H1 (cell line): ENCODE measurements at regions not wholly inside any gene's neighbourhood (a gene's known extent, or its start where the extent isn't known, plus 50 kb on each side); places are given as distances from the start of the nearest gene placed in this dataset.
A peak's percentile ranks its signal among the peaks of the same experiment; 100 is the strongest.

Experiments used
- CTCF ChIA-PET: fragments of 300-600 bp; sonication (Branson Sonifier 250); formaldehyde crosslinking; loops from one replicate; lab custom pipeline; 2021; ENCODE audit not compliant: partially characterized antibody; lab: Charles Lee
- POLR2A ChIA-PET: fragments of 300-600 bp; sonication (Branson Sonifier 250); formaldehyde crosslinking; loops from one replicate; lab custom pipeline; 2021; ENCODE audit warnings: inconsistent platforms; ENCODE audit not compliant: partially characterized antibody; lab: Charles Lee
- DNase-seq, 2 experiments: peaks; one replicate each; pipeline versions ENCODE4 v3.0.0 to v3.0.0-alpha.2; 2010 to 2022; ENCODE audit warnings: low spot score in 2 of 2, low read depth in 1 of 2, mixed read lengths in 1 of 2
- FAIRE-seq: peaks from 2 replicates; lab custom pipeline; 2011; peaks lifted over from hg19 to GRCh38; lab: Jason Lieb, UNC
- H2AFZ ChIP-seq: 2 replicates; pipeline ENCODE4 v1.8.1; 2012; ENCODE audit warnings: low read length, inconsistent platforms
- H2AK5ac ChIP-seq: 2 replicates; pipeline ENCODE4 v1.6.1; 2013; ENCODE audit warnings: low read depth, low read length
- H2BK120ac ChIP-seq: replicated peaks from 2 replicates; pipeline ENCODE3; 2013; ENCODE audit warnings: low read depth, low read length, inconsistent platforms
- H2BK12ac ChIP-seq: 2 replicates; pipeline ENCODE4 v1.6.1; 2013; ENCODE audit warnings: low read depth, low read length
- H2BK15ac ChIP-seq: 2 replicates; pipeline ENCODE4 v1.6.1; 2013; ENCODE audit warnings: low read length
- H2BK20ac ChIP-seq: 2 replicates; pipeline ENCODE4 v1.6.1; 2013; ENCODE audit warnings: low read length
- H2BK5ac ChIP-seq: 2 replicates; pipeline ENCODE4 v1.6.1; 2013; ENCODE audit warnings: low read depth, low read length
- H3K14ac ChIP-seq: 2 replicates; pipeline ENCODE4 v1.6.1; 2013; ENCODE audit warnings: inconsistent platforms; ENCODE audit not compliant: insufficient read length
- H3K18ac ChIP-seq: 2 replicates; pipeline ENCODE4 v1.6.1; 2013; ENCODE audit warnings: low read length; ENCODE audit errors: extremely low read depth
- H3K23ac ChIP-seq: 2 replicates; pipeline ENCODE4 v1.6.1; 2013; ENCODE audit warnings: inconsistent platforms; ENCODE audit not compliant: insufficient read length
- H3K23me2 ChIP-seq: 2 replicates; pipeline ENCODE4 v1.6.1; 2013; ENCODE audit warnings: low read depth, low read length
- H3K27ac ChIP-seq: 2 replicates; pipeline ENCODE4 v1.6.1; 2011; ENCODE audit warnings: low read depth, low read length, inconsistent platforms
- H3K27me3 ChIP-seq, 4 experiments: replicated peaks in 1 of 4; 1 replicate in 1 of 4; 2 replicates in 3 of 4; pipeline versions ENCODE4 v1.6.1 to v1.8.1; 2011 to 2013; ENCODE audit warnings: low read length in 3 of 4, mild to moderate bottlenecking in 3 of 4, inconsistent platforms in 2 of 4, mixed read lengths in 2 of 4, moderate library complexity in 1 of 4; ENCODE audit not compliant: control insufficient read depth in 3 of 4, insufficient read depth in 3 of 4; ENCODE audit errors: extremely low read depth in 1 of 4
- H3K36me3 ChIP-seq, 4 experiments: 2 replicates each; pipeline versions ENCODE4 v1.6.1 to v1.8.1; 2011 to 2013; ENCODE audit warnings: mild to moderate bottlenecking in 4 of 4, low read length in 3 of 4, moderate library complexity in 2 of 4, control low read depth in 1 of 4, inconsistent platforms in 1 of 4; ENCODE audit not compliant: insufficient read depth in 4 of 4, control insufficient read depth in 2 of 4
- H3K4ac ChIP-seq: replicated peaks from 2 replicates; pipeline ENCODE3; 2013; ENCODE audit warnings: low read length, low read depth, mixed read lengths, inconsistent platforms; ENCODE audit not compliant: insufficient read length
- H3K4me1 ChIP-seq, 4 experiments: replicated peaks in 1 of 4; 1 replicate in 1 of 4; 2 replicates in 3 of 4; pipeline versions ENCODE4 v1.6.1 to v1.8.1; 2011 to 2013; ENCODE audit warnings: low read length in 3 of 4, inconsistent platforms in 2 of 4, mixed read lengths in 1 of 4; ENCODE audit not compliant: insufficient read depth in 4 of 4, control insufficient read depth in 3 of 4
- H3K4me2 ChIP-seq, 2 experiments: 2 replicates each; pipeline versions ENCODE4 v1.6.1 to v1.8.1; 2011 to 2013; ENCODE audit warnings: low read depth in 2 of 2, low read length in 2 of 2, control low read depth in 1 of 2, inconsistent platforms in 1 of 2, mild to moderate bottlenecking in 1 of 2; ENCODE audit not compliant: insufficient read depth in 1 of 2
- H3K4me3 ChIP-seq, 4 experiments: fragments of 200-600, 300-600 bp in 1 of 4; sonication (generic), shearing (Covaris generic), sonication (Bioruptor Twin) in 1 of 4; 2 replicates each; pipeline versions ENCODE4 v1.5.1 to v1.8.1; 2011 to 2016; ENCODE audit warnings: low read length in 4 of 4, low read depth in 3 of 4, control low read depth in 2 of 4, inconsistent platforms in 2 of 4, mild to moderate bottlenecking in 2 of 4, mixed read lengths in 1 of 4, moderate library complexity in 1 of 4; ENCODE audit not compliant: insufficient read depth in 2 of 4; ENCODE audit errors: extremely low read depth in 1 of 4
- H3K56ac ChIP-seq: replicated peaks from 2 replicates; pipeline ENCODE3; 2013; ENCODE audit warnings: low read depth, mild to moderate bottlenecking, mixed read lengths, low read length, inconsistent platforms; ENCODE audit not compliant: insufficient read length
- H3K79me1 ChIP-seq: 2 replicates; pipeline ENCODE4 v1.6.1; 2013; ENCODE audit warnings: low read depth, low read length, control low read depth
- H3K79me2 ChIP-seq, 2 experiments: 2 replicates each; pipeline versions ENCODE4 v1.6.1 to v1.8.1; 2012 to 2013; ENCODE audit warnings: low read length in 2 of 2, mild to moderate bottlenecking in 2 of 2, inconsistent platforms in 1 of 2; ENCODE audit not compliant: insufficient read depth in 2 of 2, control insufficient read depth in 1 of 2
- H3K9ac ChIP-seq, 4 experiments: replicated peaks in 1 of 4; 1 replicate in 1 of 4; 2 replicates in 3 of 4; pipeline versions ENCODE4 v1.6.1 to v1.8.1; 2011 to 2013; ENCODE audit warnings: low read depth in 3 of 4, low read length in 3 of 4, control low read depth in 2 of 4, mild to moderate bottlenecking in 2 of 4, moderate library complexity in 2 of 4, inconsistent platforms in 1 of 4; ENCODE audit errors: extremely low read depth in 1 of 4
- H3K9me3 ChIP-seq, 2 experiments: 2 replicates each; pipeline versions ENCODE4 v1.6.1 to v1.8.1; 2012 to 2013; ENCODE audit warnings: mild to moderate bottlenecking in 2 of 2, moderate library complexity in 2 of 2, control low read depth in 1 of 2, inconsistent platforms in 1 of 2, low read depth in 1 of 2, low read length in 1 of 2, mixed read lengths in 1 of 2; ENCODE audit not compliant: insufficient read depth in 2 of 2
- H4K20me1 ChIP-seq, 2 experiments: replicated peaks in 1 of 2; 2 replicates each; pipeline versions ENCODE3 to v1.8.1; 2011 to 2013; ENCODE audit warnings: inconsistent platforms in 2 of 2, low read length in 2 of 2, mild to moderate bottlenecking in 1 of 2; ENCODE audit not compliant: insufficient read depth in 2 of 2, control insufficient read depth in 1 of 2
- H4K5ac ChIP-seq: 2 replicates; pipeline ENCODE4 v1.6.1; 2013; ENCODE audit warnings: low read length, low read depth, mixed read lengths, inconsistent platforms; ENCODE audit not compliant: insufficient read length
- H4K8ac ChIP-seq: 2 replicates; pipeline ENCODE4 v1.8.0; 2013; ENCODE audit warnings: mild to moderate bottlenecking, moderate library complexity, low read length, inconsistent platforms; ENCODE audit not compliant: insufficient read depth; ENCODE audit errors: extremely low read depth
- H4K91ac ChIP-seq: replicated peaks from 2 replicates; pipeline ENCODE3; 2013; ENCODE audit warnings: low read length, mixed read lengths, inconsistent platforms; ENCODE audit not compliant: insufficient read length
- CBX8 ChIP-seq: fragments of 300-800, 300-1000 bp; sonication (generic); IDR thresholded peaks from 2 replicates; pipeline ENCODE4 v1.7.1; 2016; ENCODE audit warnings: low read depth, low read length, borderline replicate concordance
- E2F6 ChIP-seq: IDR thresholded peaks from 2 replicates; pipeline ENCODE4 v1.6.1; 2012; ENCODE audit warnings: inconsistent platforms
- EP300 ChIP-seq, 2 experiments: IDR thresholded peaks; 1 replicate in 1 of 2; 2 replicates in 1 of 2; pipeline ENCODE4 v1.6.1; 2011 to 2012; ENCODE audit warnings: low read depth in 2 of 2, low read length in 2 of 2, mild to moderate bottlenecking in 2 of 2, borderline replicate concordance in 1 of 2, inconsistent platforms in 1 of 2, moderate library complexity in 1 of 2
- KDM1A ChIP-seq: fragments of 200-600, 300-600 bp; sonication (generic); IDR thresholded peaks from 2 replicates; pipeline ENCODE4 v1.7.1; 2016; ENCODE audit warnings: mild to moderate bottlenecking, low read length, borderline replicate concordance
- TBP ChIP-seq: IDR thresholded peaks from 2 replicates; pipeline ENCODE4 v1.6.1; 2011; ENCODE audit warnings: low read depth, low read length, improper control_type of control experiment
- whole genome bisulfite sequencing, 2 experiments: shearing (Covaris generic) in 1 of 2; methylation state at CpG; one replicate each; pipeline versions ENCODE4 v1.1.6 to v1.1.7; 2013 to 2015; ENCODE audit warnings: low lambda C conversion rate in 2 of 2, mixed read lengths in 2 of 2, inconsistent platforms in 1 of 2, low coverage in 1 of 2, missing lambda C conversion rate in 1 of 2; ENCODE audit not compliant: insufficient replicate concordance in 2 of 2, insufficient coverage in 1 of 2, insufficient read length in 1 of 2; ENCODE audit errors: extremely low coverage in 1 of 2, missing lambda C conversion rate in 1 of 2; 5-methylcytosine and 5-hydroxymethylcytosine counted together

GRCh38 chr21:15121097-15121654 lies 56.4 kb upstream of the NRIP1 start:
- DNase-seq (no peak), FAIRE-seq (peak; percentile 24)
- Histone ChIP-seq H2AFZ (peak overlapping the region; percentile 100), H3K4ac (peak overlapping the region; percentile 28), H4K91ac (peak overlapping the region; percentile 79), H2BK5ac (peak overlapping the region; percentile 86; the same call in 1 of the 2 replicates), H2AK5ac (0 out of 2 replicates have a peak overlapping the region, but pooled peaks have one; percentile 18), H3K9ac (no peak overlapping the region), H4K20me1 (no peaks in the 10 kb centered on the region), H2BK20ac (peak overlapping the region; percentile 51; the same call in 1 of the 2 replicates), H3K79me2 (no peaks in the 10 kb centered on the region), H3K18ac (peak overlapping the region; percentile 36; the same call in 1 of the 2 replicates), H3K27ac (no peak overlapping the region), H3K9me3 (no peaks in the 10 kb centered on the region), H3K4me3 (no peak overlapping the region), H3K23me2 (no peaks in the 10 kb centered on the region), H3K4me2 (peak overlapping the region; percentile 40 to 46; a peak in 3 of 4 replicates), H3K4me1 (peaks cover 0 to 8% (median 4%) of the 10 kb centered on the region in 4 experiments; a peak in 4 of 7 replicates), H3K23ac (no peak overlapping the region), H4K5ac (no peak overlapping the region), H2BK12ac (peak overlapping the region; percentile 60; the same call in 1 of the 2 replicates), H3K79me1 (no peaks in the 10 kb centered on the region), H3K56ac (peak overlapping the region; percentile 34), H3K36me3 (no peaks in the 10 kb centered on the region), H3K14ac (no peak overlapping the region), H2BK120ac (no peak overlapping the region), H4K8ac (no peak overlapping the region), H2BK15ac (peak overlapping the region; percentile 82), H3K27me3 (no peaks in the 10 kb centered on the region)
- 82% methylated on average over 5 of the region's 5 CpGs; no CpG with 5 or more reads in 1 of the 2 experiments for WGBS, 2 experiments
- TF ChIP-seq CBX8 (no peak), E2F6 (no peak), KDM1A (no peak), EP300 (IDR thresholded peaks at IDR 0.05; ENCODE audit: borderline replicate concordance in 1 of 2, low read depth in 2 of 2, low read length in 2 of 2) (no peak), TBP (no peak)
- ChIA-PET CTCF (interaction anchor here (1.1 to 1.6 kb wide), 2 partner anchors 9 to 32 kb away, joined by 3 to 4 read pairs; no protein-coding TSS in a partner anchor), POLR2A (no interaction called here)
